H1 (cell line): ENCODE measurements at regions not wholly inside any gene's neighbourhood (a gene's known extent, or its start where the extent isn't known, plus 50 kb on each side); places are given as distances from the start of the nearest gene placed in this dataset.

Experiments
- BCL11A ChIP-seq, 2 experiments: IDR thresholded peaks; one replicate each; pipeline ENCODE4 v1.6.1; 2011; ENCODE audit warnings: low read depth in 2 of 2, low read length in 2 of 2, mild to moderate bottlenecking in 2 of 2
- CBX5 ChIP-seq: fragments of 300-800, 300-1000 bp; sonication (generic); IDR thresholded peaks from 2 replicates; pipeline ENCODE4 v1.7.1; 2016; ENCODE audit warnings: antibody characterized with exemption, low read length, low read depth
- GABPA ChIP-seq: IDR thresholded peaks from 2 replicates; pipeline ENCODE4 v1.6.1; 2011; ENCODE audit warnings: mild to moderate bottlenecking, low read length, moderate library complexity, borderline replicate concordance; ENCODE audit not compliant: insufficient read depth
- KDM5A ChIP-seq: fragments of 200-600 bp; IDR thresholded peaks from 2 replicates; pipeline ENCODE4 v1.7.1; 2012; ENCODE audit warnings: mild to moderate bottlenecking, low read length, inconsistent platforms, mixed read lengths
- SP2 ChIP-seq: IDR thresholded peaks from 2 replicates; pipeline ENCODE4 v1.6.1; 2012; ENCODE audit warnings: mild to moderate bottlenecking, low read length, inconsistent platforms
- SRF ChIP-seq: IDR thresholded peaks from 2 replicates; pipeline ENCODE4 v1.6.1; 2011; ENCODE audit warnings: mild to moderate bottlenecking, low read depth, low read length, moderate library complexity
- TAF7 ChIP-seq: optimal IDR thresholded peaks from 2 replicates; pipeline ENCODE3; 2011; ENCODE audit warnings: low read depth, mild to moderate bottlenecking, inconsistent platforms, low read length, moderate library complexity, borderline replicate concordance

DNA sequence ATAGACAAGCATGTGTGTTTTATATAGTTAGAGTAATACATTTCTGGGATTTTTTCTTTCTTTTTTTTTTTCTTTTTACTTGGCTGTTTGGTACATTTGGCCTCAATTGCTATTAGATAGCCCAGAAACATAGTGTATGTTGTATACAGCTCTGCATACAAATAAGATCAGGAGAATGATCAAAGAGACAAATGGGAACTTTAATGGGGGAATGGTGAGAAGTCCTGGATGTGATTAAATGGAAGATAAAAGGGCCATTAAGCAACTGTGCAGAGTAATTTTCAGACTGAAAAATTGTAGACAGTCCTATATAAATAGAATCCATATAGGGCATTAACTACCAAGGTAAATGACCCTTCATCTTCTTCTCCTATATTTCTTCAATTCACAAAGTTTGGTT is 575.6 kb downstream of the EBF1 start (continued):
- TF ChIP-seq KDM5A (no peak), GABPA (no peak), SRF (no peak), BCL11A (IDR thresholded peaks at IDR 0.05; ENCODE audit: low read depth in 2 of 2, low read length in 2 of 2) (no peak), SP2 (no peak), TAF7 (no peak), CBX5 (no peak)
